Trophoblast cell (in vitro differentiated cells and primary cell): ENCODE measurements at regions not wholly inside any gene's neighbourhood (a gene's known extent, or its start where the extent isn't known, plus 50 kb on each side); places are given as distances from the start of the nearest gene placed in this dataset.

ENCODE experiments used
- DNase-seq, 2 donors: peaks; one replicate each; pipeline ENCODE4 v3.0.0-alpha.2; 2016
- H2AFZ ChIP-seq: 2 replicates; pipeline ENCODE4 v1.6.1; 2013; ENCODE audit warnings: low read length, moderate library complexity, mild to moderate bottlenecking; ENCODE audit not compliant: insufficient read depth, poor library complexity
- H2AK5ac ChIP-seq: 2 replicates; pipeline ENCODE4 v1.6.1; 2013; ENCODE audit warnings: mild to moderate bottlenecking, low read length
- H2BK120ac ChIP-seq: 2 replicates; pipeline ENCODE4 v1.6.1; 2013; ENCODE audit warnings: low read length, mild to moderate bottlenecking, moderate library complexity; ENCODE audit not compliant: insufficient read depth, poor library complexity
- H2BK12ac ChIP-seq: 2 replicates; pipeline ENCODE4 v1.6.1; 2013; ENCODE audit warnings: mild to moderate bottlenecking, low read length, moderate library complexity
- H2BK5ac ChIP-seq: 2 replicates; pipeline ENCODE4 v1.6.1; 2013; ENCODE audit warnings: low read length, low read depth, moderate library complexity, mild to moderate bottlenecking; ENCODE audit not compliant: poor library complexity
- H3K14ac ChIP-seq: 2 replicates; pipeline ENCODE4 v1.6.1; 2013; ENCODE audit warnings: mild to moderate bottlenecking, low read length
- H3K18ac ChIP-seq: 2 replicates; pipeline ENCODE4 v1.6.1; 2013; ENCODE audit warnings: mild to moderate bottlenecking, low read length
- H3K23ac ChIP-seq: 2 replicates; pipeline ENCODE4 v1.6.1; 2013; ENCODE audit warnings: low read length
- H3K27ac ChIP-seq: 2 replicates; pipeline ENCODE4 v1.5.1; 2013; ENCODE audit warnings: low read depth, mild to moderate bottlenecking, inconsistent platforms, low read length, moderate library complexity
- H3K27me3 ChIP-seq: 2 replicates; pipeline ENCODE4 v1.6.1; 2013; ENCODE audit warnings: inconsistent platforms, mild to moderate bottlenecking, low read length, moderate library complexity; ENCODE audit not compliant: insufficient read depth
- H3K36me3 ChIP-seq, 2 experiments: 1 replicate in 1 of 2; 2 replicates in 1 of 2; pipeline ENCODE4 v1.6.1; 2013; ENCODE audit warnings: low read length in 2 of 2, mild to moderate bottlenecking in 2 of 2, moderate library complexity in 1 of 2; ENCODE audit not compliant: insufficient read depth in 2 of 2, control insufficient read depth in 1 of 2
- H3K4ac ChIP-seq: 2 replicates; pipeline ENCODE4 v1.6.1; 2013; ENCODE audit warnings: low read depth, mild to moderate bottlenecking, low read length, moderate library complexity
- H3K4me1 ChIP-seq, 2 experiments: 1 replicate in 1 of 2; 2 replicates in 1 of 2; pipeline ENCODE4 v1.6.1; 2013; ENCODE audit warnings: low read length in 2 of 2, mild to moderate bottlenecking in 2 of 2, moderate library complexity in 1 of 2; ENCODE audit not compliant: insufficient read depth in 2 of 2, control insufficient read depth in 1 of 2
- H3K4me2 ChIP-seq: 2 replicates; pipeline ENCODE4 v1.6.1; 2013; ENCODE audit warnings: inconsistent platforms, mild to moderate bottlenecking, low read length, moderate library complexity
- H3K4me3 ChIP-seq: 2 replicates; pipeline ENCODE4 v1.5.1; 2013; ENCODE audit warnings: mild to moderate bottlenecking, low read depth, low read length, inconsistent platforms
- H3K79me1 ChIP-seq: one replicate; pipeline ENCODE4 v1.6.1; 2013; ENCODE audit warnings: low read length
- H3K79me2 ChIP-seq: 2 replicates; pipeline ENCODE4 v1.6.1; 2013; ENCODE audit warnings: low read length, mild to moderate bottlenecking; ENCODE audit not compliant: control insufficient read depth, insufficient read depth, poor library complexity
- H3K9ac ChIP-seq: 2 replicates; pipeline ENCODE4 v1.6.1; 2013; ENCODE audit warnings: mild to moderate bottlenecking, low read length
- H3K9me3 ChIP-seq: 2 replicates; pipeline ENCODE4 v1.6.1; 2013; ENCODE audit warnings: low read depth, mild to moderate bottlenecking, control low read depth, inconsistent platforms, low read length; ENCODE audit not compliant: insufficient read depth
- H4K12ac ChIP-seq: 2 replicates; pipeline ENCODE4 v1.6.1; 2013; ENCODE audit warnings: low read depth, mild to moderate bottlenecking, low read length, moderate library complexity
- H4K8ac ChIP-seq: 2 replicates; pipeline ENCODE4 v1.6.1; 2013; ENCODE audit warnings: low read depth, mild to moderate bottlenecking, low read length, moderate library complexity
- H4K91ac ChIP-seq: one replicate; pipeline ENCODE4 v1.6.1; 2013; ENCODE audit warnings: low read depth, mild to moderate bottlenecking, low read length, moderate library complexity
- WGBS: extraction: QIAGEN DNeasy Blood & Tissue Kit; methylation state at CpG from one replicate; pipeline ENCODE4 v1.1.7; 2013; ENCODE audit warnings: missing lambda C conversion rate; ENCODE audit not compliant: insufficient read length, insufficient coverage; ENCODE audit errors: extremely low coverage; 5-methylcytosine and 5-hydroxymethylcytosine counted together

GRCh38 chr18:77967791-77968190, 718.1 kb downstream of the GALR1 start:
- no peak overlapping the region for H3K18ac ChIP-seq
- H4K91ac ChIP-seq: no peak overlapping the region
- H4K8ac ChIP-seq: no peak overlapping the region
- H2AFZ ChIP-seq: no peak overlapping the region
- no peaks in the 10 kb centered on the region for H3K79me1 ChIP-seq
- no peak overlapping the region for H3K23ac ChIP-seq
- WGBS: no CpG with 5 or more reads among the region's 3 CpGs
- H3K4me3 ChIP-seq: no peak overlapping the region
- no peaks in the 10 kb centered on the region for H3K27me3 ChIP-seq
- H4K12ac ChIP-seq: no peak overlapping the region
- H3K9me3 ChIP-seq: peaks cover 5% of the 10 kb centered on the region
- H3K4me2 ChIP-seq: no peak overlapping the region
- no peak overlapping the region for H3K4ac ChIP-seq
- H2BK12ac ChIP-seq: no peak overlapping the region
- H3K4me1 ChIP-seq: no peaks in the 10 kb centered on the region
- no peak overlapping the region for H2BK5ac ChIP-seq
- H3K79me2 ChIP-seq: no peaks in the 10 kb centered on the region
- H3K9ac ChIP-seq: no peak overlapping the region
- no peaks in the 10 kb centered on the region for H3K36me3 ChIP-seq
- H2AK5ac ChIP-seq: no peak overlapping the region
- H3K27ac ChIP-seq: no peak overlapping the region
- no peak overlapping the region for H2BK120ac ChIP-seq
- H3K14ac ChIP-seq: no peak overlapping the region
- DNase-seq: no peak

- Histone ChIP-seq H2BK12ac (no peak overlapping the region), H3K14ac (no peak overlapping the region), H2BK5ac (no peak overlapping the region), H3K9me3 (peaks cover 5% of the 10 kb centered on the region), H4K8ac (no peak overlapping the region), H3K4ac (no peak overlapping the region), H3K23ac (no peak overlapping the region), H3K4me1 (no peaks in the 10 kb centered on the region), H3K4me3 (no peak overlapping the region), H3K27ac (no peak overlapping the region), H3K79me1 (no peaks in the 10 kb centered on the region), H3K9ac (no peak overlapping the region), H4K12ac (no peak overlapping the region), H3K27me3 (no peaks in the 10 kb centered on the region), H2AK5ac (no peak overlapping the region), H3K4me2 (no peak overlapping the region), H3K79me2 (no peaks in the 10 kb centered on the region), H2AFZ (no peak overlapping the region), H3K18ac (no peak overlapping the region), H3K36me3 (no peaks in the 10 kb centered on the region), H4K91ac (no peak overlapping the region), H2BK120ac (no peak overlapping the region)
- DNase-seq: no peak
- WGBS: no CpG with 5 or more reads among the region's 2 CpGs
Measured at GRCh38 chr18:77969972-77970371, 720.3 kb downstream of the GALR1 start.

GRCh38 chr18:77970814-77971213, 721.2 kb downstream of the GALR1 start:
- Histone ChIP-seq H3K36me3 (no peaks in the 10 kb centered on the region), H2BK120ac (no peak overlapping the region), H3K27me3 (no peaks in the 10 kb centered on the region), H2AFZ (no peak overlapping the region), H2BK5ac (no peak overlapping the region), H3K4me2 (no peak overlapping the region), H3K9me3 (peaks cover 5% of the 10 kb centered on the region), H3K4me3 (no peak overlapping the region), H3K23ac (no peak overlapping the region), H2AK5ac (no peak overlapping the region), H2BK12ac (no peak overlapping the region), H4K91ac (no peak overlapping the region), H3K18ac (no peak overlapping the region), H3K4ac (no peak overlapping the region), H3K9ac (no peak overlapping the region), H3K4me1 (no peaks in the 10 kb centered on the region), H3K79me2 (no peaks in the 10 kb centered on the region), H3K27ac (no peak overlapping the region), H4K8ac (no peak overlapping the region), H4K12ac (no peak overlapping the region), H3K79me1 (no peaks in the 10 kb centered on the region), H3K14ac (no peak overlapping the region)
- no peak for DNase-seq
- no CpG with 5 or more reads among the region's 8 CpGs for WGBS

GRCh38 chr18:77973745-77974144, 724.1 kb downstream of the GALR1 start:
- no peak overlapping the region for H3K18ac ChIP-seq
- H4K8ac ChIP-seq: no peak overlapping the region
- no peak overlapping the region for H2AFZ ChIP-seq
- H3K4me1 ChIP-seq: no peaks in the 10 kb centered on the region
- H3K9me3 ChIP-seq: peaks cover 2% of the 10 kb centered on the region
- no peak overlapping the region for H3K4me2 ChIP-seq
- H2BK5ac ChIP-seq: no peak overlapping the region
- DNase-seq: no peak
- H3K79me2 ChIP-seq: no peaks in the 10 kb centered on the region
- no peak overlapping the region for H3K23ac ChIP-seq
- no peak overlapping the region for H4K91ac ChIP-seq
- H2BK12ac ChIP-seq: no peak overlapping the region
- no CpG with 5 or more reads among the region's 8 CpGs for WGBS
- H3K36me3 ChIP-seq: no peaks in the 10 kb centered on the region
- H2AK5ac ChIP-seq: no peak overlapping the region
- H3K4ac ChIP-seq: no peak overlapping the region
- H3K9ac ChIP-seq: no peak overlapping the region
- no peak overlapping the region for H3K4me3 ChIP-seq
- H3K27ac ChIP-seq: no peak overlapping the region
- H3K27me3 ChIP-seq: no peaks in the 10 kb centered on the region
- H4K12ac ChIP-seq: no peak overlapping the region
- no peak overlapping the region for H3K14ac ChIP-seq
- H3K79me1 ChIP-seq: no peaks in the 10 kb centered on the region
- H2BK120ac ChIP-seq: no peak overlapping the region
